ENCODE measurements at regions not wholly inside any gene's neighbourhood (a gene's known extent, or its start where the extent isn't known, plus 50 kb on each side); places are given as distances from the start of the nearest gene placed in this dataset.

- TF ChIP-seq FOXM1 (IDR thresholded peaks at IDR 0.05; ENCODE audit: borderline replicate concordance, low read depth): no peak
- TF ChIP-seq CEBPB (IDR thresholded peaks at IDR 0.05): no peak
Measured at GRCh38 chr1:147072482-147073432, 99.5 kb downstream of the PRKAB2 start.

Measured in Ishikawa (cell line).